GM12878 (cell line): ENCODE measurements at regions not wholly inside any gene's neighbourhood (a gene's known extent, or its start where the extent isn't known, plus 50 kb on each side); places are given as distances from the start of the nearest gene placed in this dataset.

ENCODE experiments used
- ATAC-seq: fragments of 200-7000 bp; cut with Tn5 transposase; 3 replicates; pipeline ENCODE4 v1.9.1; 2020; ENCODE audit warnings: mild to moderate bottlenecking, moderate library complexity
- BruUV-seq: library from RNA; stranded (reverse); fragments of 400-500 nt; replicated peaks from 2 replicates; lab custom pipeline; 2021; lab: Mats Ljungman, UMichigan
- CTCF ChIA-PET: fragments of 300-600 bp; sonication (Branson Sonifier 250); formaldehyde crosslinking; extraction: SDS; loops from one replicate; lab custom pipeline; 2021; ENCODE audit warnings: inconsistent platforms; lab: Yijun Ruan, JAX
- POLR2A ChIA-PET: fragments of 350-600 bp; formaldehyde crosslinking; extraction: SDS; loops from one replicate; lab custom pipeline; 2021; ENCODE audit warnings: inconsistent platforms; lab: Charles Lee
- RAD21 ChIA-PET: fragments of 300-600 bp; sonication (Branson Sonifier 250); formaldehyde crosslinking; loops from one replicate; lab custom pipeline; 2023; ENCODE audit warnings: antibody characterized with exemption; ENCODE audit not compliant: unreplicated experiment; lab: Charles Lee
- SMC1A ChIA-PET: fragments of 300-600 bp; sonication (Branson Sonifier 250); formaldehyde crosslinking; loops from one replicate; lab custom pipeline; 2023; ENCODE audit not compliant: unreplicated experiment, uncharacterized antibody; lab: Charles Lee
- DNase-seq: peaks from one replicate; pipeline ENCODE4 v3.0.0-alpha.2; 2011; ENCODE audit warnings: low read depth, low spot score
- FAIRE-seq: peaks from 3 replicates; lab custom pipeline; 2011; peaks lifted over from hg19 to GRCh38; lab: Jason Lieb, UNC
- H2AFZ ChIP-seq: 2 replicates; pipeline ENCODE4 v1.6.0; 2011; ENCODE audit warnings: low read depth, low read length, control low read depth; ENCODE audit not compliant: control insufficient read depth
- H3K27ac ChIP-seq: 2 replicates; pipeline ENCODE4 v1.5.1; 2011; ENCODE audit warnings: control low read depth; ENCODE audit not compliant: control insufficient read depth, insufficient read depth
- H3K27me3 ChIP-seq, 2 experiments: replicated peaks in 1 of 2; 2 replicates each; pipeline versions ENCODE4 v1.6.0 to v1.6.1; 2011; ENCODE audit warnings: low read length in 1 of 2; ENCODE audit not compliant: control insufficient read depth in 2 of 2, insufficient read depth in 2 of 2
- H3K36me3 ChIP-seq, 2 experiments: 2 replicates each; pipeline ENCODE4 v1.5.1; 2011; ENCODE audit warnings: low read length in 1 of 2; ENCODE audit not compliant: control insufficient read depth in 2 of 2, insufficient read depth in 2 of 2
- H3K4me1 ChIP-seq: 2 replicates; pipeline ENCODE4 v1.6.1; 2011; ENCODE audit warnings: mild to moderate bottlenecking, low read length, moderate library complexity, mixed read lengths; ENCODE audit not compliant: control insufficient read depth, insufficient read depth
- H3K4me2 ChIP-seq: 2 replicates; pipeline ENCODE4 v1.6.0; 2011; ENCODE audit warnings: control low read depth; ENCODE audit not compliant: control insufficient read depth, insufficient read depth
- H3K4me3 ChIP-seq: fragments of 200-600 bp; sonication (generic); 2 replicates; pipeline ENCODE4 v1.5.1; 2016
- H3K79me2 ChIP-seq: 2 replicates; pipeline ENCODE4 v1.6.0; 2011; ENCODE audit warnings: low read length; ENCODE audit not compliant: control insufficient read depth, insufficient read depth
- H3K9ac ChIP-seq: 2 replicates; pipeline ENCODE4 v1.8.0; 2011; ENCODE audit warnings: low read length, control low read depth, mixed read lengths; ENCODE audit not compliant: control insufficient read depth, insufficient read depth
- H3K9me3 ChIP-seq: replicated peaks from 3 replicates; pipeline ENCODE4 v1.5.1; 2011; ENCODE audit warnings: mild to moderate bottlenecking, low read length; ENCODE audit not compliant: control insufficient read depth, insufficient read depth
- H4K20me1 ChIP-seq: 2 replicates; pipeline ENCODE4 v1.6.0; 2011; ENCODE audit not compliant: control insufficient read depth, insufficient read depth
- YY1 ChIP-seq: IDR thresholded peaks from 2 replicates; pipeline ENCODE4 v1.6.1; 2011; ENCODE audit warnings: low read depth, mild to moderate bottlenecking, low read length
- ZNF24 ChIP-seq: fragments of 450-650 bp; IDR thresholded peaks from 2 replicates; pipeline ENCODE4 v1.6.1; 2017; ENCODE audit warnings: antibody characterized with exemption, mild to moderate bottlenecking
- ZZZ3 ChIP-seq: IDR thresholded peaks from 2 replicates; pipeline ENCODE4 v1.6.1; 2011; ENCODE audit warnings: low read depth; ENCODE audit not compliant: control insufficient read depth, insufficient read length
- WGBS: methylation state at CpG from one replicate; pipeline ENCODE4 v1.1.6; 2016; ENCODE audit warnings: low lambda C conversion rate; ENCODE audit not compliant: insufficient replicate concordance, insufficient coverage; ENCODE audit errors: missing lambda C conversion rate; 5-methylcytosine and 5-hydroxymethylcytosine counted together
- in situ Hi-C: fragments of 300-500 bp; cut with MboI; formaldehyde crosslinking; loops from 9 replicates; pipeline ENCODE4 v1.14.3; 2018; ENCODE audit warnings: mixed read lengths
- intact Hi-C: fragments of 100-400 bp; cut with micrococcal nuclease; formaldehyde crosslinking; loops from one replicate; pipeline ENCODE4 v1.14.2; 2022; ENCODE audit not compliant: unreplicated experiment

DNA sequence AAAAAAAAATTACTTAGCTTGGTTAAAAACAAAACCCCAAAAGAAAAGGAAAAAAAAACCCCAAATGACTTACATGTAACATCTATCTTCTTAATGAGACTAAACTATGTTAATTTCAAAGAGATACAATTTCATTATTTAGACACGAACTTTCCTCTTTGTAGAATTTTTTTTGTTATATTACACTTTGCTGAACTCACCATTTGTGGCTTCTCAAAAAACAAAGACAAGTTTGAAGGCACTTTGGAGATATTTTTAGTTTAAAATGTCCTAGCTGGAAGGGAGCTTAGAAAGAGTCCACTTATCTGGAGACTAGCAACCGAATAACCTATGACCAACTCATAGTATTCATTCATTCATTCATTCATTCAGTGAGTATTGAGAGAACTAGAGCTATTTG is 301.7 kb upstream of the ROPN1 start:
- WGBS = 8% methylated on average over 2 of the region's 2 CpGs
- intact Hi-C loops = no loop called here
- FAIRE-seq = no peak

GRCh38 chr3:124295362-124295761 is 303.4 kb upstream of the ROPN1 start:
- Histone ChIP-seq H3K9ac (no peak overlapping the region), H3K79me2 (no peaks in the 10 kb centered on the region), H2AFZ (no peak overlapping the region), H3K4me3 (no peak overlapping the region), H3K4me1 (peaks cover 6% of the 10 kb centered on the region; the same call in 1 of the 2 replicates), H3K27me3 (no peaks in the 10 kb centered on the region; a peak in 1 of 4 replicates), H3K4me2 (no peak overlapping the region), H3K27ac (no peak overlapping the region), H3K36me3 (no peaks in the 10 kb centered on the region), H4K20me1 (no peaks in the 10 kb centered on the region), H3K9me3 (no peaks in the 10 kb centered on the region)
- TF ChIP-seq YY1 = no peak
- BruUV-seq = no TSS peak
- ChIA-PET RAD21 (no interaction called here), SMC1A (no interaction called here), CTCF (interaction anchor here (1.2 kb wide), 1 partner anchor 14 kb away, joined by 3 read pairs; no protein-coding TSS in a partner anchor), POLR2A (no interaction called here)
- WGBS = 35% methylated on average over 3 of the region's 3 CpGs
- in situ Hi-C loops = no loop called here
- intact Hi-C loops = no loop called here
- ATAC-seq (no peak), FAIRE-seq (no peak), DNase-seq (no peak)

More for the DNA sequence above, 301.7 kb upstream of the ROPN1 start:
- BruUV-seq = no TSS peak
- H2AFZ ChIP-seq = no peak overlapping the region
- no peaks in the 10 kb centered on the region for H4K20me1 ChIP-seq
- ChIA-PET SMC1A (interaction anchor here (1.1 kb wide), 1 partner anchor 13 kb away, joined by 3 read pairs; no protein-coding TSS in a partner anchor), CTCF (interaction anchor here (0.9 to 1.8 kb wide), 3 partner anchors 9 to 214 kb away, joined by 3 to 5 read pairs (median 3); no protein-coding TSS in a partner anchor), POLR2A (no interaction called here), RAD21 (no interaction called here)
- no peaks in the 10 kb centered on the region for H3K9me3 ChIP-seq
- no peak for ATAC-seq
- no peak overlapping the region for H3K4me2 ChIP-seq
- no peaks in the 10 kb centered on the region for H3K36me3 ChIP-seq
- no peaks in the 10 kb centered on the region; a peak in 1 of 4 replicates for H3K27me3 ChIP-seq
- no peak overlapping the region for H3K4me3 ChIP-seq
- TF ChIP-seq ZZZ3 = no peak
- peak; percentile 54; the same call in 1 of the 2 replicates for TF ChIP-seq ZNF24
- H3K4me1 ChIP-seq = no peaks in the 10 kb centered on the region; the same call in 1 of the 2 replicates
- H3K27ac ChIP-seq = no peak overlapping the region
- H3K79me2 ChIP-seq = no peaks in the 10 kb centered on the region
- H3K9ac ChIP-seq = no peak overlapping the region
- DNase-seq = no peak
- in situ Hi-C loops = no loop called here
